HFFc6 (cell line): ENCODE measurements at regions not wholly inside any gene's neighbourhood (a gene's known extent, or its start where the extent isn't known, plus 50 kb on each side); places are given as distances from the start of the nearest gene placed in this dataset.

Experiments
- DNase-seq: peaks from one replicate; pipeline ENCODE4 v3.0.0-alpha.2; 2018
- H3K27ac Mint-ChIP-seq: 2 replicates; pipeline ENCODE4 v1.8.0; 2020; ENCODE audit warnings: mild to moderate bottlenecking, mixed read lengths
- H3K27me3 Mint-ChIP-seq: 2 replicates; pipeline ENCODE4 v1.8.0; 2021; ENCODE audit warnings: mild to moderate bottlenecking, moderate library complexity, mixed read lengths; ENCODE audit not compliant: insufficient read depth
- H3K36me3 Mint-ChIP-seq: 2 replicates; pipeline ENCODE4 v1.8.0; 2021; ENCODE audit warnings: low read depth, mixed read lengths
- H3K4me1 Mint-ChIP-seq: 2 replicates; pipeline ENCODE4 v1.8.0; 2020; ENCODE audit warnings: low read depth, mixed read lengths
- H3K4me3 Mint-ChIP-seq: 2 replicates; pipeline ENCODE4 v1.8.0; 2020; ENCODE audit warnings: mild to moderate bottlenecking, moderate library complexity, mixed read lengths
- H3K9me3 Mint-ChIP-seq: 2 replicates; pipeline ENCODE4 v1.8.0; 2020; ENCODE audit warnings: mild to moderate bottlenecking, mixed read lengths
- TF ChIP-seq, protein P1 (sequence below): fragments of 200-600 bp; sonication (generic); IDR thresholded peaks from 2 replicates; pipeline ENCODE4 v1.5.0; 2021; ENCODE audit warnings: antibody characterized with exemption, mild to moderate bottlenecking

DNA sequence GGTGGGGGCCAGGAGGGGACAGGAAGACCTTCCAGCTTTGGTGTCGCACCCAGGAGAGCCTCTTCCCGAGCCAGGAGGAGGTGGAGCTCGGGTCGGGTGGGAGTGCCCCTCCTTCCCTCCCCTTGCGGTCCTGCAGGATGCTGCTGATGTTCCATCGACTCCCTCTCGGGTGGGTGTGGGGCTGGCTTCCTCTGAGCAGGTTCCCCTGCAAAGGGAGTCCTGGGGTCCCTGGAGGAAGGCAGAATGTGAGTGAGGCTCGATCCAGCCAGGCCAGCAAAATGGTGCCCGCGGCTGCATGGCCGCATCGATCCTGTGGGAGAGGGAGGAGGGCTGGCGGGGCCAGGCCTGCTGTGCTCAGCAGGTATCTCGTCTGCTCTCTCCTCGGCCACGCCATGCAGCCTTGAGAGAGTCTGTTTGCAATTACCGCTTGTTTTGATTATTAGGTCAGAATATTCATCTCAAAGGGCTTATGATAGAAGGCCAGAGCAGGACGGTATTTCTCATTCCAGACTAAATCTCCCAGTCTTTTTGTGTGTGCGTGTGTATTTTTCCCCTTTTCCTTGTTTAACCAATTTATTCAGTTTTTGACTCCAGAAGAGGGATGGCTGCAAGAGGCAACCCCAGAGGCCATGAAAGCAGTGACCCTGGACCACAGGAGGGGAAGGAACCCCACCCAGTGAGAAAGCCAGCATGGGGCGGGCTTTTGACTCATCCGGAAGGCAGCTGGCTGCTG, 137.3 kb upstream of the ZMIZ1 start:
- Mint-ChIP-seq H3K27me3 (peaks cover 5% of the 10 kb centered on the region), H3K4me3 (peak overlapping the region; percentile 50), H3K36me3 (no peaks in the 10 kb centered on the region), H3K27ac (peak overlapping the region; percentile 74), H3K9me3 (no peaks in the 10 kb centered on the region), H3K4me1 (peaks cover 44% of the 10 kb centered on the region)
- peak; percentile 79 for DNase-seq
- TF ChIP-seq, protein P1, sequence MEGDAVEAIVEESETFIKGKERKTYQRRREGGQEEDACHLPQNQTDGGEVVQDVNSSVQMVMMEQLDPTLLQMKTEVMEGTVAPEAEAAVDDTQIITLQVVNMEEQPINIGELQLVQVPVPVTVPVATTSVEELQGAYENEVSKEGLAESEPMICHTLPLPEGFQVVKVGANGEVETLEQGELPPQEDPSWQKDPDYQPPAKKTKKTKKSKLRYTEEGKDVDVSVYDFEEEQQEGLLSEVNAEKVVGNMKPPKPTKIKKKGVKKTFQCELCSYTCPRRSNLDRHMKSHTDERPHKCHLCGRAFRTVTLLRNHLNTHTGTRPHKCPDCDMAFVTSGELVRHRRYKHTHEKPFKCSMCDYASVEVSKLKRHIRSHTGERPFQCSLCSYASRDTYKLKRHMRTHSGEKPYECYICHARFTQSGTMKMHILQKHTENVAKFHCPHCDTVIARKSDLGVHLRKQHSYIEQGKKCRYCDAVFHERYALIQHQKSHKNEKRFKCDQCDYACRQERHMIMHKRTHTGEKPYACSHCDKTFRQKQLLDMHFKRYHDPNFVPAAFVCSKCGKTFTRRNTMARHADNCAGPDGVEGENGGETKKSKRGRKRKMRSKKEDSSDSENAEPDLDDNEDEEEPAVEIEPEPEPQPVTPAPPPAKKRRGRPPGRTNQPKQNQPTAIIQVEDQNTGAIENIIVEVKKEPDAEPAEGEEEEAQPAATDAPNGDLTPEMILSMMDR = no peak

DNA sequence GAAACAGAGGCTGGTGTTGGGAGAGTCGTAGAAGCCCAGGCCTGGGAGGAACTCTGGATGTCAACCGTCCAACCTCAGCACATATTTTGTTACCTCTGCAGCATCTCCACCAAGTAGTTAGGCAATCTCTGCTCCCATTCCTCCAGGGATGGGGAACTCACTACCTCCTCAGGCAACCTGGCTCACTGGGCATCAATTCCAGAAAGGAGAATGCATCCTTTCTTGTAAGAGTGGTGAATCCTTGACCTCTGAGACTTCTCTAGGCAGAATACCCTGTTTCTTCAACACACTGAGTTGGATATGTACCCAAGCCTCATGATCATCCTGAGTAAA, 136.7 kb upstream of the ZMIZ1 start:
- Mint-ChIP-seq H3K4me1 (peaks cover 44% of the 10 kb centered on the region), H3K36me3 (no peaks in the 10 kb centered on the region), H3K27me3 (peaks cover 5% of the 10 kb centered on the region), H3K4me3 (peak overlapping the region; percentile 50), H3K27ac (peak overlapping the region; percentile 74), H3K9me3 (no peaks in the 10 kb centered on the region)
- DNase-seq = no peak
- TF ChIP-seq, protein P1 = no peak

DNA sequence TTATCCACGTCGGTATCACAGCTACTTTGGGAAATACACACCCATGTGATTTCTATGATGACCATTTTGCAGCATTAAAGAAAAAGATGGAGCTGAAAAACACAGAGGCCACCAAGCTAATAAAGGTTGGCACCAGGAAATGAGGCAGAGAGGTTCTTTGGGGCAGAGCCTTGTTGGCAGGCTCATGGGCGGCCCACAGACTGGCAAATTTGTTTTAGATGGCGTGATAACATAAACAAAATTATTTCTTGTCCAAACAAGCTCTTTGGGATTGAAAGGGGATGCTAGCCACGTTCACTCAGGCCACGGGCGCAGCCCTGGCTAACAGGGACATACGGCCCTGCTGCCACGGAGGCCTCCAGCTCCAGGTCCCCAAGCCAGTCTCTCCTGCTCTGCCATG, 135.9 kb upstream of the ZMIZ1 start:
- Mint-ChIP-seq H3K4me3 (no peak overlapping the region), H3K9me3 (no peaks in the 10 kb centered on the region), H3K36me3 (no peaks in the 10 kb centered on the region)

DNA sequence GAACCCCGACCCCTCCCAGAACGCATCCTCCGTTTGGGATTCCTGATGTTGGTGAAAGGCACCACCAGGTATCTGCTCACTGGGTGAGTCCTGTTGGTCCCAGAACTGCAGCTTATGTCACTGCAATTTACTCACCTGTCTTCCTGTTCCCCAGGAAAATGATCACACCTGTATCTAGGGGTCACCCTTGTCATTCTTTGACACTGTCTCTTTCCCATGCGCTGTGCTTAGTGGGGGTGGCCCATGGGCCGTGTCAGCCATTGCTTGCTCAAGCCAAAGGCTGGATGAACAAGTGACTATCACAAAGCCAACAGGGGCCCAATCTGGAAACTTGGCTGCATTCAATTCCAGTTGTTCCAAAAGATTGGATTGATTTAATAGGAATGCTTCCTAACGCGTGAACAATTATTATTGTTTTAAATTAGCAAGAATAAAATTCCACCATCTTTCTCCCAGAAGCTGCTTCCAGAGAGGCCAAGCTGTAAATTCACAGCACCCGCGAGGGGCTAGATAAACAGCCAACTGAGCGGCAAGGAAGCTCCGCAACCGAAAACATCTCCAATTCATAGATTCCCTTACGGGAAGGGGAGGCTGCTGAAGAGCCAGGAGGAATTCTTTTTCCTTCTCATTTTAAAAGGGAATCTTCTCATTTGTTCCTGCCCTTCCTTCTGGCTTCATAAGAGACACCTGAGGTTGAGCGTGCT, 134.8 kb upstream of the ZMIZ1 start:
- TF ChIP-seq, protein P1 = no peak
- H3K27me3 Mint-ChIP-seq = peaks cover 5% of the 10 kb centered on the region

More for the DNA sequence above, 135.9 kb upstream of the ZMIZ1 start:
- DNase-seq = no peak
- Mint-ChIP-seq H3K27ac (no peak overlapping the region), H3K4me1 (peaks cover 44% of the 10 kb centered on the region), H3K27me3 (peaks cover 5% of the 10 kb centered on the region)
- TF ChIP-seq, protein P1 = no peak

DNA sequence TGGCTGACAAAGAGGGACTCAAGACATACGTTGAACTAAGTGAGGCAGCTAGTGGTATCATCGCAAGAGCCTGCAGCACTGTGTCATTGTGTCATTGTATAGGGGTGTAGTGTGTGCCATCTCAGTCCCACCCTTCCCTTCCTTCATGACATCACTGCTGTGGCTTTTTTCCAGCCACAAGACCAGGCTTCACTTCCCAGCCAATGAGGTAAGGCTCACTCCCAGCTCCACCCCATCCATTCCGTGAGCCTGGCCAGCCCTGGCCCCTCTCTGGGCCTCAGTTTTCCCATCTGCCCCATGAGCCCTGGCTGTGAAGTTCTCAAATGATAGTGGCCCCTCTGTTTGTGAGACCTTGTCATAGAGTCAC, 134.3 kb upstream of the ZMIZ1 start:
- Mint-ChIP-seq H3K4me1 (peaks cover 44% of the 10 kb centered on the region), H3K4me3 (no peak overlapping the region), H3K9me3 (no peaks in the 10 kb centered on the region), H3K27ac (no peak overlapping the region), H3K27me3 (peaks cover 5% of the 10 kb centered on the region), H3K36me3 (no peaks in the 10 kb centered on the region)
- TF ChIP-seq, protein P1 = no peak
- DNase-seq = no peak

More for the DNA sequence above, 134.8 kb upstream of the ZMIZ1 start:
- no peaks in the 10 kb centered on the region for H3K36me3 Mint-ChIP-seq
- H3K4me1 Mint-ChIP-seq = peaks cover 44% of the 10 kb centered on the region
- H3K4me3 Mint-ChIP-seq = no peak overlapping the region
- DNase-seq = no peak
- H3K27ac Mint-ChIP-seq = no peak overlapping the region
- no peaks in the 10 kb centered on the region for H3K9me3 Mint-ChIP-seq
